Right lobe of liver (tissue), 6 donors: ENCODE measurements at regions not wholly inside any gene's neighbourhood (a gene's known extent, or its start where the extent isn't known, plus 50 kb on each side); places are given as distances from the start of the nearest gene placed in this dataset.

Experiments
- ATAC-seq, 4 donors: fragments of 200-7000 bp; cut with Tn5 transposase; one replicate each; pipeline ENCODE4 v1.9.1; 2020; ENCODE audit warnings: mild to moderate bottlenecking in 4 of 4, moderate library complexity in 4 of 4
- DNase-seq, 3 donors: peaks; one replicate each; pipeline ENCODE4 v3.0.0-alpha.2; 2020
- H3K27ac ChIP-seq, 3 donors: fragments of 200-600 bp; one replicate each; pipeline ENCODE4 v1.8.0; 2022
- H3K27me3 ChIP-seq, 2 donors: fragments of 200-600 bp; one replicate each; pipeline ENCODE4 v1.8.0; 2022
- H3K36me3 ChIP-seq, 4 donors: fragments of 200-600 bp; sonication (generic) in 1 of 4; one replicate each; pipeline versions ENCODE4 v1.5.1 to v1.8.0; 2017 to 2022; ENCODE audit warnings: control low read depth in 1 of 4
- H3K4me1 ChIP-seq, 4 donors: fragments of 200-600 bp; sonication (generic) in 1 of 4; one replicate each; pipeline versions ENCODE4 v1.5.1 to v1.8.0; 2017 to 2022; ENCODE audit warnings: control low read depth in 1 of 4
- H3K4me3 ChIP-seq, 3 donors: fragments of 200-600 bp; one replicate each; pipeline ENCODE4 v1.8.0; 2022
- H3K9me3 ChIP-seq, 4 donors: fragments of 200-600 bp; sonication (generic) in 1 of 4; one replicate each; pipeline versions ENCODE4 v1.5.1 to v1.8.0; 2017 to 2022; ENCODE audit warnings: control low read depth in 1 of 4
- POLR2A ChIP-seq: fragments of 450-650 bp; IDR thresholded peaks from one replicate; pipeline ENCODE4 v1.6.1; 2017; ENCODE audit warnings: antibody characterized with exemption, mild to moderate bottlenecking
- WGBS: methylation state at CpG from one replicate; pipeline ENCODE4 v1.1.6; 2018; ENCODE audit warnings: low coverage, low lambda C conversion rate; ENCODE audit not compliant: insufficient coverage; ENCODE audit errors: missing lambda C conversion rate; 5-methylcytosine and 5-hydroxymethylcytosine counted together
- intact Hi-C, 2 donors: fragments of 100-400 bp; cut with DNase I; formaldehyde crosslinking; loops; one replicate each; pipeline versions ENCODE4 v1.11.2 to v1.14.1; 2022
- TF ChIP-seq, protein P1 (sequence below), 4 donors: fragments of 200-600 bp in 3 of 4; fragments of 450-650 bp in 1 of 4; IDR thresholded peaks; one replicate each; pipeline versions ENCODE4 v1.5.1 to v1.8.0; 2016 to 2022; ENCODE audit warnings: antibody characterized with exemption in 4 of 4, mild to moderate bottlenecking in 2 of 4
- donor health status: DM: no; HTN: yes; CAD: no.
- donor health status: DM: no; HTN: no; CAD: no.
- donor health status: DM: no; HTN: no; CAD: no.
- donor health status: DM: no; HTN: yes; CAD: no.
- donor health status: DM: no; HTN: yes; CAD: no.

DNA sequence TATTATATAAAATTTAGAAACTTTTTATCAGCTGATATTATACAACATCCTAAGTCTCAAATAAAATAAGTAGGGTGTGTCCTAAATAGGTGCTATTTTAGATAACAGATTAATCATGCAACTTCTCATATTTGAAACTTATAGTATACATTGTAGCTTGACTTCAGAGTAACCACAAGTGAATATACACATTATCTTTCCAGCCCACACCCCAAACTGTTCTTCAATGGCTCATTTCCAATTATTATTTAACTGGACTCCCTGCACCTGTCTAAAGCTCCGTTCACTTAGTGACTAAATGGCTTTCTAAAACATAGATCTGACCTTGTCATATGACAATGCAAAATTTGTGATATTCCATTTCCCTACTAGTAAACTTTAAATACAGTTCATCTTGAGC lies 490.9 kb upstream of the RGMB start:
- Histone ChIP-seq H3K9me3 (no peaks in the 10 kb centered on the region), H3K4me1 (no peaks in the 10 kb centered on the region), H3K4me3 (no peak overlapping the region), H3K27ac (no peak overlapping the region), H3K36me3 (no peaks in the 10 kb centered on the region), H3K27me3 (no peaks in the 10 kb centered on the region)
- DNase-seq (no peak), ATAC-seq (no peak)
- TF ChIP-seq, protein P1, sequence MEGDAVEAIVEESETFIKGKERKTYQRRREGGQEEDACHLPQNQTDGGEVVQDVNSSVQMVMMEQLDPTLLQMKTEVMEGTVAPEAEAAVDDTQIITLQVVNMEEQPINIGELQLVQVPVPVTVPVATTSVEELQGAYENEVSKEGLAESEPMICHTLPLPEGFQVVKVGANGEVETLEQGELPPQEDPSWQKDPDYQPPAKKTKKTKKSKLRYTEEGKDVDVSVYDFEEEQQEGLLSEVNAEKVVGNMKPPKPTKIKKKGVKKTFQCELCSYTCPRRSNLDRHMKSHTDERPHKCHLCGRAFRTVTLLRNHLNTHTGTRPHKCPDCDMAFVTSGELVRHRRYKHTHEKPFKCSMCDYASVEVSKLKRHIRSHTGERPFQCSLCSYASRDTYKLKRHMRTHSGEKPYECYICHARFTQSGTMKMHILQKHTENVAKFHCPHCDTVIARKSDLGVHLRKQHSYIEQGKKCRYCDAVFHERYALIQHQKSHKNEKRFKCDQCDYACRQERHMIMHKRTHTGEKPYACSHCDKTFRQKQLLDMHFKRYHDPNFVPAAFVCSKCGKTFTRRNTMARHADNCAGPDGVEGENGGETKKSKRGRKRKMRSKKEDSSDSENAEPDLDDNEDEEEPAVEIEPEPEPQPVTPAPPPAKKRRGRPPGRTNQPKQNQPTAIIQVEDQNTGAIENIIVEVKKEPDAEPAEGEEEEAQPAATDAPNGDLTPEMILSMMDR (IDR thresholded peaks at IDR 0.05): no peak
- no peak for TF ChIP-seq POLR2A
- 56% methylated on average over 1 of the region's 1 CpG for WGBS
- intact Hi-C loops: no loop called here

DNA sequence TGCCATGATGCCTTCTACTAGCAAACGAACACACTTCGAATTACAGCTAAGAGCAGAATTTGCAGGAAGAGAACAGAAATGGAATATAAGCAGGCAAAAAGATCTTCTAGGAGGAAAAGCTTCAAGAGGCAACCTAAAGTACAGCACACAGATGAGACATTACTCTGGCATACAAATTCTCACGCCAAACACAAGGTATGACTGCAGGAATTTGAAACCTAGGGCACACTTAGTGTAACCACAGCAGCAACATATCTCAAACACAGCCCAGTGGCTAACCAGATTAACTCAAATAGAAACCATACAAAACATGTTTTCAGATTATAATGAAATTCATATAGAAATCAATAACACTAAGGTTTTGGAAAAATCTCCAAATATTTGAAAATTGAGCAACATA lies 481.0 kb upstream of the RGMB start:
- no peaks in the 10 kb centered on the region for H3K9me3 ChIP-seq
- no peaks in the 10 kb centered on the region for H3K36me3 ChIP-seq
- 56% methylated on average over 3 of the region's 3 CpGs for WGBS
- H3K27me3 ChIP-seq: no peaks in the 10 kb centered on the region
- intact Hi-C loops: no loop called here
- TF ChIP-seq POLR2A: no peak
- TF ChIP-seq, protein P1 (IDR thresholded peaks at IDR 0.05): no peak
- no peaks in the 10 kb centered on the region for H3K4me1 ChIP-seq
- no peak for DNase-seq
- H3K4me3 ChIP-seq: no peak overlapping the region
- no peak overlapping the region for H3K27ac ChIP-seq
- no peak for ATAC-seq

DNA sequence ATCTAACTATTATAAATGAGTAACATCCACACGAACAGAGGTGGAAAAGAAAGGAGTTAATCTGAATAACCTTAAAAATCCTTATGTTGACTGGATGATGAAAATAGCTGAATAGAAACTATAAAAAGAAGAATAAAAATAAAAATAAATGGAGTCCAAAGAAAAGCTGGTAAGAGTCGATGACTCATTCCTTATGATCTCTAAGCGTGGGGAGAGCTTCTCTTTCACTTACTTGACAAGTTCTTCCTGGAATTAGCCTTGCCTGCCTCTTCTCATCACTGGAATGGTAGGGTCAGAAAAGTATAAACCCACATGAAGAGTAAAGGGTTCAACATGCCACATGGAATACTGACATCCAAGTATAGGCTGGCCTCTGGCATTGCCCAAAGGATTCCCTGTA lies 477.0 kb upstream of the RGMB start:
- Histone ChIP-seq H3K27me3 (no peaks in the 10 kb centered on the region), H3K4me3 (no peak overlapping the region), H3K9me3 (no peaks in the 10 kb centered on the region), H3K27ac (no peak overlapping the region), H3K36me3 (no peaks in the 10 kb centered on the region), H3K4me1 (no peaks in the 10 kb centered on the region)
- TF ChIP-seq, protein P1 (IDR thresholded peaks at IDR 0.05): no peak
- no peak for TF ChIP-seq POLR2A
- DNase-seq: no peak
- 43% methylated on average over 3 of the region's 3 CpGs for WGBS
- intact Hi-C loops: no loop called here
- no peak for ATAC-seq

DNA sequence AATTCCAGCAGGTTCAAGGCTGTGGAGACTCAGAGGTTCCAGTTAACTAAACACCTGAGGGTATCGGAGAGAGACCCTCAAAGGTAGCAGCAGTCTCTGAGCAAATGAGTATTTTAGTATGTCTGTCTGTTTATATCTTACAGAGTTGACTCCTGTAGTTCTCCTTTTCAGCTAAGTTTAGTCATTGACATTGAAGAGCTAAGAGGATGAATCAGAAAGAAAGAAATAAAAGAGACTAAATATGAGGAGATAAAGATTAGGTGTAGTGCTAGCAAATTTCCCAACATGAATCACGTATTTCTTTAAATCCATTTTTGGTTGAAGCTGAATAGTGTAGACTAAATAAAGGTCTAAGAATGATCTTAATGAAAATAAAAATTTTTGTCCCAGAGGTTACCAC lies 474.0 kb upstream of the RGMB start:
- Histone ChIP-seq H3K27me3 (no peaks in the 10 kb centered on the region), H3K27ac (no peak overlapping the region), H3K36me3 (no peaks in the 10 kb centered on the region), H3K4me1 (no peaks in the 10 kb centered on the region), H3K9me3 (no peaks in the 10 kb centered on the region), H3K4me3 (no peak overlapping the region)
- 76% methylated on average over 2 of the region's 2 CpGs for WGBS
- DNase-seq: no peak
- intact Hi-C loops: no loop called here
- TF ChIP-seq POLR2A: no peak
- TF ChIP-seq, protein P1 (IDR thresholded peaks at IDR 0.05): no peak
- no peak for ATAC-seq

DNA sequence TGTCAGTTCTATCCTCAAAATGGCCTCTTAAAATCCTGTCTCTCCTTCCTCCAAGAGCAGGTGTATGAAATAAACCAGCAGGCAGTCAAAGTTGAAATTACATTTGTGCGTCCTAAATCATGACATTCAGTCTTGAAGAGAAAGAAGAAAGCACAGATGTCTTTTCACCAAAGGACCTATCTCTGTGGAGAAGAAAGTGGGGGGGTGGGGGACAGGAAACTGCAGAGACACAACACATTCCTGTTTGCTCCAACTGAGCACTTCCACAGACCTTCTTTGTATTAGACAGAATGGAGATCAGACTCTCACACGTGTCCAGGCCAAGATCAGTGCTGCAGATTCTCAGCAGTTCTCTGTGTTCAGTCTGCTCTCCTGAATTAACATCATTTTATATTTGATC lies 471.9 kb upstream of the RGMB start:
- Histone ChIP-seq H3K4me1 (no peaks in the 10 kb centered on the region), H3K27me3 (no peaks in the 10 kb centered on the region), H3K9me3 (no peaks in the 10 kb centered on the region), H3K4me3 (no peak overlapping the region), H3K27ac (no peak overlapping the region), H3K36me3 (no peaks in the 10 kb centered on the region)
- DNase-seq (no peak), ATAC-seq (no peak)
- intact Hi-C loops: no loop called here
- TF ChIP-seq, protein P1 (IDR thresholded peaks at IDR 0.05): no peak
- WGBS: 43% methylated on average over 2 of the region's 2 CpGs
